ENCODE measurements at regions not wholly inside any gene's neighbourhood (a gene's known extent, or its start where the extent isn't known, plus 50 kb on each side); places are given as distances from the start of the nearest gene placed in this dataset.

DNA sequence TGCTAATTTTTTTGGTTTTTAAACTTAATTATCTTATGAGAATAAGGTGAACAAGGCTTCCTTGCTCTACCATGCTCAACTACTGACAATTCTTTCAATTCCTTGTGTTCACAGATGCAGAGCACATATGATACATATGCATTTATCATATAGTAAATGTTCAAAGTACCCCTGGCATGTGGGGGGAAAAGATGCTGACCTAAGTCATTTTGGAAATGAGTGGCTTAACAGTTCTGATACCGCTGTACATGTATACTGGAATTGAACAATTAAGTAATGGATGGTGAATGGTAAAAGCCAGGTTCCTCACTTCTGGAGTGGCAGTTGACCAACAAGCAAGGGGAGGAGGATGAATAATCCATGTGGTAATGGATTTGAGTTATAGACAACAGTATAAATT, 149.6 kb downstream of the NAF1 start:
- CTCF ChIA-PET: no interaction called here
- TF ChIP-seq, protein P1, sequence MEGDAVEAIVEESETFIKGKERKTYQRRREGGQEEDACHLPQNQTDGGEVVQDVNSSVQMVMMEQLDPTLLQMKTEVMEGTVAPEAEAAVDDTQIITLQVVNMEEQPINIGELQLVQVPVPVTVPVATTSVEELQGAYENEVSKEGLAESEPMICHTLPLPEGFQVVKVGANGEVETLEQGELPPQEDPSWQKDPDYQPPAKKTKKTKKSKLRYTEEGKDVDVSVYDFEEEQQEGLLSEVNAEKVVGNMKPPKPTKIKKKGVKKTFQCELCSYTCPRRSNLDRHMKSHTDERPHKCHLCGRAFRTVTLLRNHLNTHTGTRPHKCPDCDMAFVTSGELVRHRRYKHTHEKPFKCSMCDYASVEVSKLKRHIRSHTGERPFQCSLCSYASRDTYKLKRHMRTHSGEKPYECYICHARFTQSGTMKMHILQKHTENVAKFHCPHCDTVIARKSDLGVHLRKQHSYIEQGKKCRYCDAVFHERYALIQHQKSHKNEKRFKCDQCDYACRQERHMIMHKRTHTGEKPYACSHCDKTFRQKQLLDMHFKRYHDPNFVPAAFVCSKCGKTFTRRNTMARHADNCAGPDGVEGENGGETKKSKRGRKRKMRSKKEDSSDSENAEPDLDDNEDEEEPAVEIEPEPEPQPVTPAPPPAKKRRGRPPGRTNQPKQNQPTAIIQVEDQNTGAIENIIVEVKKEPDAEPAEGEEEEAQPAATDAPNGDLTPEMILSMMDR (conservative IDR thresholded peaks at IDR 0.05; ENCODE audit: low read depth): no peak
- POLR2A ChIA-PET (ENCODE audit: low non-redundant PET): no interaction called here
- DNase-seq (ENCODE audit: low spot score): no peak
- no peak overlapping the region for H3K27ac ChIP-seq

DNA sequence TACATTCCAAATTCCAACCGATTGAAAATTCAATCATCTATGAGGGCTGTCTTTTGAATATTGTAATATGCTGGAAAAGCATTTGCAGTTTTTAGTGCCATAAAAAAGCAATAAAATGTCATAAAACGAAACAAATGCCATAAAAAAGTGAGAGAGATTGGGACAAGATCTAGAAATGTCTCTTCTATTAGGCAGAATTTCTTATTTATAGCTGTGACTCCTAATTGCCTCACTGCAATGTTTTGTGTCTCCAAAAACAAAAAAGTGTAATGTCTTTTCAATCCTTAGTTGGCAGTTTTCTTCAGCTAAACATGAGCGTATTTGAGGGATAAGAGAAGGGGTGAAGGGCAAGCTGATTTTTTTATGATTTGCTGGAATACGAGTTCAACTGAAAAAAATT, 153.9 kb downstream of the NAF1 start:
- ChIA-PET POLR2A (ENCODE audit: low non-redundant PET) (no interaction called here), CTCF (interaction anchor here (0.7 kb wide), 2 partner anchors 29 to 309 kb away, joined by 3 to 4 read pairs; no protein-coding TSS in a partner anchor)
- no peak for DNase-seq (ENCODE audit: low spot score)
- H3K27ac ChIP-seq: no peak overlapping the region
- TF ChIP-seq, protein P1 (conservative IDR thresholded peaks at IDR 0.05; ENCODE audit: low read depth): no peak

- POLR2A ChIA-PET (ENCODE audit: low non-redundant PET): no interaction called here
- TF ChIP-seq, protein P1 (conservative IDR thresholded peaks at IDR 0.05; ENCODE audit: low read depth): no peak
- CTCF ChIA-PET: no interaction called here
- no peak for DNase-seq (ENCODE audit: low spot score)
- no peak overlapping the region for H3K27ac ChIP-seq
Measured at GRCh38 chr4:163003979-163004378, 162.7 kb downstream of the NAF1 start.

- DNase-seq (ENCODE audit: low spot score): no peak
- no peak overlapping the region for H3K27ac ChIP-seq
- ChIA-PET POLR2A (ENCODE audit: low non-redundant PET) (no interaction called here), CTCF (no interaction called here)
- TF ChIP-seq, protein P1 (conservative IDR thresholded peaks at IDR 0.05; ENCODE audit: low read depth): no peak
Measured at GRCh38 chr4:162988530-162988929, 178.2 kb downstream of the NAF1 start.

- POLR2A ChIA-PET (ENCODE audit: low non-redundant PET): no interaction called here
- CTCF ChIA-PET: no interaction called here
- TF ChIP-seq, protein P1 (conservative IDR thresholded peaks at IDR 0.05; ENCODE audit: low read depth): no peak
- no peak overlapping the region for H3K27ac ChIP-seq
- no peak for DNase-seq (ENCODE audit: low spot score)
Measured at GRCh38 chr4:162985131-162985530, 181.6 kb downstream of the NAF1 start.

- ChIA-PET CTCF (no interaction called here), POLR2A (ENCODE audit: low non-redundant PET) (no interaction called here)
- no peak overlapping the region for H3K27ac ChIP-seq
- no peak for DNase-seq (ENCODE audit: low spot score)
- TF ChIP-seq, protein P1 (conservative IDR thresholded peaks at IDR 0.05; ENCODE audit: low read depth): no peak
Measured at GRCh38 chr4:162984621-162985020, 182.1 kb downstream of the NAF1 start.

GRCh38 chr4:162981823-162982222, 184.9 kb downstream of the NAF1 start:
- TF ChIP-seq, protein P1 (conservative IDR thresholded peaks at IDR 0.05; ENCODE audit: low read depth): no peak
- ChIA-PET CTCF (no interaction called here), POLR2A (ENCODE audit: low non-redundant PET) (no interaction called here)
- H3K27ac ChIP-seq: no peak overlapping the region
- DNase-seq (ENCODE audit: low spot score): no peak

Data from RWPE1 (cell line).